ENCODE measurements at regions not wholly inside any gene's neighbourhood (a gene's known extent, or its start where the extent isn't known, plus 50 kb on each side); places are given as distances from the start of the nearest gene placed in this dataset.
A peak's percentile ranks its signal among the peaks of the same experiment; 100 is the strongest.

- Histone ChIP-seq H3K9me3 (peaks cover 0 to 3% (median 0%) of the 10 kb centered on the region in 4 donors), H3K27ac (replicated peaks in 1 of 4) (no peak overlapping the region), H3K27me3 (peaks cover 0 to 3% (median 0%) of the 10 kb centered on the region in 4 donors), H3K36me3 (no peaks in the 10 kb centered on the region), H3K4me1 (peaks cover 0 to 12% (median 0%) of the 10 kb centered on the region in 4 donors), H3K4me3 (no peak overlapping the region)
- DNase-seq (ENCODE audit: extremely low spot score), result no peak
- TF ChIP-seq POLR2A (IDR thresholded peaks at IDR 0.05; ENCODE audit: low read depth), result no peak
- TF ChIP-seq POLR2AphosphoS5 (IDR thresholded peaks at IDR 0.05), result no peak
- no peak for TF ChIP-seq EP300 (IDR thresholded peaks at IDR 0.05)
- intact Hi-C loops (cut with DNase I), result no loop called here
- 95% methylated on average over 3 of the region's 3 CpGs for WGBS
Observed at GRCh38 chr9:95731876-95732275, 143.6 kb upstream of the ERCC6L2 start.

- H3K27me3 ChIP-seq, result no peaks in the 10 kb centered on the region
- H3K27ac ChIP-seq (replicated peaks in 1 of 4), result no peak overlapping the region
- intact Hi-C loops (cut with DNase I), result loop anchor here (5.0 kb wide), 1 partner anchor 587 kb away; no protein-coding TSS in a partner anchor
- peaks cover 0 to 12% (median 0%) of the 10 kb centered on the region in 4 donors for H3K4me1 ChIP-seq
- 67% methylated on average over 5 of the region's 5 CpGs for WGBS
- no peaks in the 10 kb centered on the region for H3K36me3 ChIP-seq
- TF ChIP-seq POLR2A (IDR thresholded peaks at IDR 0.05; ENCODE audit: low read depth) (no peak), CTCF (IDR thresholded peaks at IDR 0.05) (no peak), EP300 (IDR thresholded peaks at IDR 0.05) (no peak)
- H3K9me3 ChIP-seq, result peaks cover 0 to 3% (median 0%) of the 10 kb centered on the region in 4 donors
- DNase-seq (ENCODE audit: extremely low spot score), result no peak
- H3K4me3 ChIP-seq, result no peak overlapping the region
Observed at GRCh38 chr9:95729669-95730368, 145.7 kb upstream of the ERCC6L2 start.

GRCh38 chr9:95729046-95729445, 146.4 kb upstream of the ERCC6L2 start:
- no peaks in the 10 kb centered on the region for H3K27me3 ChIP-seq
- peaks cover 0 to 10% (median 0%) of the 10 kb centered on the region in 4 donors for H3K4me1 ChIP-seq
- no peak overlapping the region for H3K27ac ChIP-seq (replicated peaks in 1 of 4)
- H3K4me3 ChIP-seq, result no peak overlapping the region
- no peaks in the 10 kb centered on the region for H3K36me3 ChIP-seq
- peaks cover 0 to 3% (median 0%) of the 10 kb centered on the region in 4 donors for H3K9me3 ChIP-seq
- TF ChIP-seq CTCF (IDR thresholded peaks at IDR 0.05) (no peak), POLR2AphosphoS5 (IDR thresholded peaks at IDR 0.05) (no peak), EP300 (IDR thresholded peaks at IDR 0.05) (no peak), POLR2A (IDR thresholded peaks at IDR 0.05; ENCODE audit: low read depth) (no peak)
- intact Hi-C loops (cut with DNase I), result loop anchor here (5.0 kb wide), 1 partner anchor 588 kb away; no protein-coding TSS in a partner anchor
- no peak for DNase-seq (ENCODE audit: extremely low spot score)
- WGBS, result 76% methylated on average over 34 of the region's 34 CpGs

- TF ChIP-seq CTCF (IDR thresholded peaks at IDR 0.05), result no peak
- TF ChIP-seq POLR2AphosphoS5 (IDR thresholded peaks at IDR 0.05), result no peak
- TF ChIP-seq EP300 (IDR thresholded peaks at IDR 0.05), result no peak
- TF ChIP-seq POLR2A (IDR thresholded peaks at IDR 0.05; ENCODE audit: low read depth), result no peak
- 93% methylated on average over 7 of the region's 7 CpGs for WGBS
- H3K36me3 ChIP-seq, result no peaks in the 10 kb centered on the region
- no peaks in the 10 kb centered on the region for H3K4me1 ChIP-seq
- no peaks in the 10 kb centered on the region for H3K27me3 ChIP-seq
- DNase-seq (ENCODE audit: extremely low spot score), result no peak
- H3K4me3 ChIP-seq, result no peak overlapping the region
- H3K27ac ChIP-seq (replicated peaks in 1 of 4), result no peak overlapping the region
- intact Hi-C loops (cut with DNase I), result loop anchor here (2.0 to 5.0 kb wide), 2 partner anchors 491 to 589 kb away; no protein-coding TSS in a partner anchor
- peaks cover 0 to 3% (median 0%) of the 10 kb centered on the region in 4 donors for H3K9me3 ChIP-seq
Observed at GRCh38 chr9:95727947-95728520, 147.5 kb upstream of the ERCC6L2 start.

- no peaks in the 10 kb centered on the region for H3K4me1 ChIP-seq
- no peak for DNase-seq (ENCODE audit: extremely low spot score)
- WGBS, result 58% methylated on average over 2 of the region's 2 CpGs
- H3K27me3 ChIP-seq, result no peaks in the 10 kb centered on the region
- TF ChIP-seq POLR2AphosphoS5 (IDR thresholded peaks at IDR 0.05) (no peak), POLR2A (IDR thresholded peaks at IDR 0.05; ENCODE audit: low read depth) (no peak), EP300 (IDR thresholded peaks at IDR 0.05) (no peak), CTCF (IDR thresholded peaks at IDR 0.05) (peak; percentile 68 to 77 (median 70))
- H3K36me3 ChIP-seq, result no peaks in the 10 kb centered on the region
- H3K4me3 ChIP-seq, result no peak overlapping the region
- intact Hi-C loops (cut with DNase I), result loop anchor here (2.0 to 5.0 kb wide), 2 partner anchors 492 to 591 kb away; no protein-coding TSS in a partner anchor
- peaks cover 0 to 3% (median 0%) of the 10 kb centered on the region in 4 donors for H3K9me3 ChIP-seq
- no peak overlapping the region for H3K27ac ChIP-seq (replicated peaks in 1 of 4)
Observed at GRCh38 chr9:95726756-95727155, 148.7 kb upstream of the ERCC6L2 start.
